ENCODE measurements at regions not wholly inside any gene's neighbourhood (a gene's known extent, or its start where the extent isn't known, plus 50 kb on each side); places are given as distances from the start of the nearest gene placed in this dataset.
"Not testable (repeated sequence)": the region's sequence is repeated elsewhere in the genome, so short reads cannot be mapped to it uniquely, and the experiment has no call there.

DNA sequence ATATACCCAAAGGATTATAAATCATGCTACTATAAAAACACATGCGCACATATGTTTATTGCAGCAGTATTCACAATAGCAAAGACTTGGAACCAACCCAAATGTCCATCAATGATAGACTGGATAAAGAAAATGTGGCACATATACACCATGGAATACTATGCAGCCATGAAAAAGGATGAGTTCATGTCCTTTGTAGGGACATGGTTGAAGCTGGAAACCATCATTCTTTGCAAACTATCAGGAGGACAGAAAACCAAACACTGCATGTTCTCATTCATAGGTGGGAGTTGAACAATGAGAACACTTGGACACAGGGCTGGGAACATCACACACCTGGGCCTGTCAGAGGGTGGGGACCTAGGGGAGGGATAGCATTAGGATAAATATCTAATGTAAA, 98.9 kb upstream of the BCHE start:
- DNase-seq; H3K27ac Mint-ChIP-seq; intact Hi-C loops (cut with micrococcal nuclease); H3K4me1 Mint-ChIP-seq (ENCODE audit: low read depth); H3K36me3 Mint-ChIP-seq; CTCF ChIA-PET; POLR2A ChIA-PET; H3K4me3 Mint-ChIP-seq; H3K27me3 Mint-ChIP-seq: not testable (repeated sequence)
- H3K9me3 Mint-ChIP-seq, result peaks cover 21% of the 10 kb centered on the region

DNA sequence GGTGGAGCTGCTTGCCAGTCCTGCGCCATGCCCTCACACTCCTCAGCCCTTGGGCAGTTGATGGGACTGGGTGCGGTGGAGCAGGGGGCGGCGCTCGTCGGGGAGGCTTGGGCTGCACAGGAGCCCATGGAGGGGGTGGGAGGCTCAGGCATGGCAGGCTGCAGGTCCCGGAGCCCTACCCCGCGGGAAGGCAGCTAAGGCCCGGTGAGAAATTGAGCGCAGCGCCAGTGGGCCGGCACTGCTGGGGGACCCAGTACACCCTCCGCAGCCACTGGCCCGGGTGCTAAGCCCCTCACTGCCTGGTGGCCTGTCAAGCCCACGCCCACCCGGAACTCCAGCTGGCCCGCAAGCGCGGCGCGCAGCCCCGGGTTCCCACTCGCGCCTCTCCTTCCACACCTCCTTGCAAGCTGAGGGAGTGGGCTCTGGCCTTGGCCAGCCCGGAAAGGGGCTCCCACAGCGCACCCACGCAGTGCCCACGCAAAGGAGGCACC, 87.1 kb upstream of the BCHE start:
- H3K27ac Mint-ChIP-seq; H3K27me3 Mint-ChIP-seq; DNase-seq; intact Hi-C loops (cut with micrococcal nuclease); H3K36me3 Mint-ChIP-seq; H3K4me1 Mint-ChIP-seq (ENCODE audit: low read depth); H3K9me3 Mint-ChIP-seq; H3K4me3 Mint-ChIP-seq; CTCF ChIA-PET; POLR2A ChIA-PET: not testable (repeated sequence)

DNA sequence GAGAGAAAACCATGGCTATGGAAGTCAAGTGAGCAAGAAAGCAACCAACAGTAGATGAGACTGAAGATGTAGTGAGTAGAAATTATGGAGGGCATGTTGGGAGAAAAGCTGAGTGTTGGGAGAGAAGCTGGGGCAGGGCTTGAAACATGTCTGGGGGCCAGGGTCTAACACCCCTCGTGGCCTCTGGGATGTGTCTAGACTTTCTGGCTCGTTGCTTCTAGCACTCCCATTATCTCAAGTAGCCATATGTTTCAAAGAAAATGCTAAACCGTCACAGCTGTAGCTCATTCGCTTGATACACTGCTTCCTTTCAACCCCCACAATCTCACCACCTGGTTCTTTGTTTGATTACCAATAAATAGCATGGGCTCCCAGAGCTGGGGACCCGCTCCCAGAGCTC, 83.8 kb upstream of the BCHE start:
- no peaks in the 10 kb centered on the region for H3K27me3 Mint-ChIP-seq
- ChIA-PET CTCF (no interaction called here), POLR2A (no interaction called here)
- H3K9me3 Mint-ChIP-seq, result peaks cover 17% of the 10 kb centered on the region
- intact Hi-C loops (cut with micrococcal nuclease), result no loop called here
- no peak for DNase-seq
- H3K4me1 Mint-ChIP-seq (ENCODE audit: low read depth), result no peaks in the 10 kb centered on the region
- H3K36me3 Mint-ChIP-seq, result no peaks in the 10 kb centered on the region
- no peak overlapping the region for H3K4me3 Mint-ChIP-seq
- H3K27ac Mint-ChIP-seq, result no peak overlapping the region

DNA sequence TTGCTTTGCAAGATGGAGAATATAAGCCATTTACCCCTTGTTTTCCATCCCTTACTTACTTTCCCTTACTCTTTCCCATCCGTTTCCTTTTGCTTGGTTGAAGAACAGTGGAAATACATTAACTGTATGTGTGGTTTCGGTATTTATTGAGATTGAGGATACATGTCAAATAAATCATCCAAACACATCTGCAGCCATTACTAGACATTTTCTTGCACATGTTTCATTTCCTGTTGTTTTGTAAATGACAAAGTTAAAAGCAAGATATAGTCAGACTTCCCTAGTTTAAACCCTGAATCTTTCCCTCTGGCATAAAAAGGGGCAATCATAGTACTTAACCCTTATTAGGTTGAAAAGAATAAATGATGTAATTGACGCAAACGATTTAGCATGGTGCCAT, 82.1 kb upstream of the BCHE start:
- Mint-ChIP-seq H3K9me3 (peaks cover 20% of the 10 kb centered on the region), H3K36me3 (no peaks in the 10 kb centered on the region), H3K4me3 (no peak overlapping the region), H3K27me3 (no peaks in the 10 kb centered on the region), H3K4me1 (ENCODE audit: low read depth) (no peaks in the 10 kb centered on the region), H3K27ac (no peak overlapping the region)
- ChIA-PET CTCF (interaction anchor here (0.6 kb wide), 1 partner anchor 36 kb away, joined by 3 read pairs; no protein-coding TSS in a partner anchor), POLR2A (no interaction called here)
- intact Hi-C loops (cut with micrococcal nuclease), result no loop called here
- no peak for DNase-seq

DNA sequence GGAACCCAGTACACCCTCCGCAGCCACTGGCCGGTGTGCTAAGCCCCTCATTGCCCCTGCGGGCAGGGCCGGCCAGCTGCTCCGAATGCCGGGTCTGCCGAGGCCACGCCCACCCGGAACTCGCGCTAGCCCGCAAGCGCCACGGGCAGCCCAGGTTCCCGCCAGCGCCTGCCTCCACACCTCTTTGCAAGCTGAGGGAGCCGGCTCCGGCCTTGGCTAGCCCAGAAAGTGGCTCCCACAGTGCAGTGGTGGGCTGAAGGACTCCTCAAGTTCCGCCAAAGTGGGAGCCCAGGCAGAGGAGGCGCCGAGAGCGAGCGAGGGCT, 81.4 kb upstream of the BCHE start:
- ChIA-PET CTCF (no interaction called here), POLR2A (no interaction called here)
- peaks cover 20% of the 10 kb centered on the region for H3K9me3 Mint-ChIP-seq
- H3K4me3 Mint-ChIP-seq, result no peak overlapping the region
- intact Hi-C loops (cut with micrococcal nuclease), result no loop called here
- no peaks in the 10 kb centered on the region for H3K27me3 Mint-ChIP-seq
- no peak overlapping the region for H3K27ac Mint-ChIP-seq
- H3K4me1 Mint-ChIP-seq (ENCODE audit: low read depth), result no peaks in the 10 kb centered on the region
- H3K36me3 Mint-ChIP-seq, result no peaks in the 10 kb centered on the region
- DNase-seq, result no peak

DNA sequence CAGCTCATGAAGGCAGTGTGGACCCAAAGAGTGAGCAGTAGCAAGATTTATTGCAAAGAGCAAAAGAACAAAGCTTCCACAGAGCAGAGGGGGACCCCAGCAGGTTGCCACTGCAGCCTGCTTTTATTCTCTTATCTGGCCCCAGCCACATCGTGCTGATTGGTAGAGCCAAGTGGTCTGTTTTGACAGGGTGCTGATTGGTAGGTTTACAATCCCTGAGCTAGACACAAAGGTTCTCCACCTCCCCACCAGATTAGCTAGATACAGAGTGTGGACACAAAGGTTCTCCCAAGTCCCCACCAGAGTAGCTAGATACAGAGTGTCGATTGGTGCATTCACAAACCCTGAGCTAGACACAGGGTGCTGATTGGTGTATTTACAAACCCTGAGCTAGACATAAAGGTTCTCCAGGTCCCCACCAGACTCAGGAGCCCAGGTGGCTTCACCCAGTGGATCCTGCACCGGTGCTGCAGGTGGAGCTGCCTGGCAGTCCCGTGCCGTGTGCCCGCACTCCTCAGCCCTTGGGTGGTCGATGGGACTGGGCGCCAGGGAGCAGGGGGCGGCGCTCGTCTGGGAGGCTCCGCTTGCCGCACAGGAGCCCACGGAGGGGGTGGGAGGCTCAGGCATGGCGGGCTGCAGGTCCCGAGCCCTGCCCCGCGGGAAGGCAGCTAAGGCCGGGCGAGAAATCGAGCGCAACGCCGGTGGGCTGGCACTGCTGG, 80.9 kb upstream of the BCHE start:
- DNase-seq; intact Hi-C loops (cut with micrococcal nuclease); H3K4me3 Mint-ChIP-seq; H3K27ac Mint-ChIP-seq; H3K4me1 Mint-ChIP-seq (ENCODE audit: low read depth); H3K36me3 Mint-ChIP-seq; POLR2A ChIA-PET; CTCF ChIA-PET; H3K27me3 Mint-ChIP-seq: not testable (repeated sequence)
- peaks cover 20% of the 10 kb centered on the region for H3K9me3 Mint-ChIP-seq

DNA sequence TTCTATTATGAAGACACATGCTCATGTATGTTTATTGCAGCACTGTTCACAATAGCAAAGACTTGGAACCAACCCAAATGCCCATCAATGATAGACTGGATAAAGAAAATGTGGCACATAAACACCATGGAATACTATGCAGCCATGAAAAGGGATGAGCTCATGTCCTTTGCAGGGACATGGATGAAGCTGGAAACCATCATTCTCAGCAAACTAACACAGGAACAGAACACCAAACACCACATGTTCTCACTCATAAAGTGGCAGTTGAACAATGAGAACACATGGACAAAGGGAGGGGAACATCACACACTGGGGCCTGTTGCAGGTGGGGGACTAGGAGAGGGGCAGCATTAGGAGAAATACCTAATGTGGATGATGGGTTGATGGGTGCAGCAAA, 77.9 kb upstream of the BCHE start:
- DNase-seq; H3K27me3 Mint-ChIP-seq; H3K4me1 Mint-ChIP-seq (ENCODE audit: low read depth); intact Hi-C loops (cut with micrococcal nuclease); CTCF ChIA-PET; H3K36me3 Mint-ChIP-seq; H3K27ac Mint-ChIP-seq; H3K4me3 Mint-ChIP-seq; POLR2A ChIA-PET: not testable (repeated sequence)
- H3K9me3 Mint-ChIP-seq, result peaks cover 20% of the 10 kb centered on the region

DNA sequence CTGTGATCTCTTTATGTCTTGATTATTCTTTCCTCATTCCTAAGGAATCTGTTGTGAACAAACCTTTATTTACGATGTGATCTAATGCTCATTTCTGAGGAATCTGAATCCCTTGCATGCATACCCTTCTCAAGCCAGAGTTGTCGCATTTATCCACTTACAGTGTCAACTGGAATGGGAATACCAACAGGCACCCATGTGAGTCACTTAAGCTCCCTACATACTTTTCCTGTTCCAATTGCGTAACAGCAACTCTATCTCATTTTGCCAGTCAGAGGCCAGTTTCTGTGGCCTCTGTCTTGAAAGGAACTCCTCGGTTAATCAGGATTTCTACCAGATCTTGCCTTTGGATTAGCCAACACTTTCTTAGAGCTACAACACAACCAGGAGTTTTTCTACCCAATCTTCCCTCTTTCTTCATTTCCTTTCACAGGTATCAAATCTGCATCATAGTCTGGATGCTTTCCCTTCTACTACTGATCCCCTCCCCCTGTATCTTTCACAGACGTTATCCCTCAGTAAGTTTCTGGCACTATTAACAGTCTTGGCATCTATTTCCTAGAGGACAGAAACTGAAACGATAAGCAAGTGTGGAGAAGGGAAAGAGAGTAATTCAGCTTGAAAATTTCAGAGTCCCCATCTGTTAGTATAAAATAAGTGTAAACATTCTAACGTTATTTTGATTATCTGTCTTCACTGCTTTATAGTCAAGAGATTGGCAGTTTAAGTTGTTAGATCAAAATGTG, 66.8 kb upstream of the BCHE start:
- POLR2A ChIA-PET, result no interaction called here
- no peaks in the 10 kb centered on the region for H3K4me1 Mint-ChIP-seq (ENCODE audit: low read depth)
- no peak overlapping the region for H3K4me3 Mint-ChIP-seq
- no peak for DNase-seq
- CTCF ChIA-PET, result no interaction called here
- H3K27me3 Mint-ChIP-seq, result no peaks in the 10 kb centered on the region
- H3K27ac Mint-ChIP-seq, result no peak overlapping the region
- intact Hi-C loops (cut with micrococcal nuclease), result no loop called here
- no peaks in the 10 kb centered on the region for H3K36me3 Mint-ChIP-seq
- H3K9me3 Mint-ChIP-seq, result peaks cover 5% of the 10 kb centered on the region

DNA sequence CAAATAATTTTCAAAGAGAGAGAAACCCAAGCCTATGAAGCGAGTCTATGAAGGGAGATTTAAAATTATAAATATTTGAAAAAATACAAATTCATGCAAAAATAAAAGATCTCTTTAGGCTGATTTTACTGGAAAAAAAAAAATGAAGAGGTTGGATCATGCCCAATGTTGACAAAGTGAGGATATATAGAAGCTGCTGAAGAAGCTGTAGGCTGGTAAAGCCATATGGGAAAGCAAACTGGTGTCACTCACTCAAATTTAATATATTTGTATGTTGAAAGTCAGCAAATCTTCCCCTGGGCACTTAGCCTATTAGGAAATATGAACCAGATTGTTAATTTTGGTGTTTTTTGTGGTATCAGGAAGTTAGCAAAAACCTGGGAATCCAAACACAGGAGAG, 61.8 kb upstream of the BCHE start:
- Mint-ChIP-seq H3K9me3 (peaks cover 12% of the 10 kb centered on the region), H3K27me3 (no peaks in the 10 kb centered on the region), H3K36me3 (no peaks in the 10 kb centered on the region), H3K4me1 (ENCODE audit: low read depth) (no peaks in the 10 kb centered on the region), H3K27ac (no peak overlapping the region), H3K4me3 (no peak overlapping the region)
- CTCF ChIA-PET, result no interaction called here
- DNase-seq, result no peak
- intact Hi-C loops (cut with micrococcal nuclease), result no loop called here
- POLR2A ChIA-PET, result no interaction called here

DNA sequence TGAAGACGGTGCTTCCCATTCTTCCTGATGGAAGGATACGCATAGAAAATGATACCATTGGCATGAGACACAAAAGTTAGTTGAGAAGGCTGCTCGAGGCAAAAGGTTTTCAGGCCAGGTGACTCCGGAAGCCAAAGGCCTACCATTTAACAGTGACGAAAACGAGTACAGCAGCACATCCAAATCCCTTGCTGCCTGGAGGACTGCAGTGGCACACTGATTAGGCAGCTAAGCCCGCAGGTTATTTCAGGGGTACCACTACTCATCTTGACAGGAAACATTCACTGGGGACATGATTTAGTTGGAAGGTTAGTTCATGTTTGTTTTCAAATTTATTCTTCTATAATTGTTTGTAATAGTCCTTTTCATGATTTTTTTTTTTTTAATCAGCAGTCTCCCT, 59.9 kb upstream of the BCHE start:
- no peak overlapping the region for H3K4me3 Mint-ChIP-seq
- no peaks in the 10 kb centered on the region for H3K4me1 Mint-ChIP-seq (ENCODE audit: low read depth)
- no peak for DNase-seq
- no peak overlapping the region for H3K27ac Mint-ChIP-seq
- H3K9me3 Mint-ChIP-seq, result peaks cover 7% of the 10 kb centered on the region
- ChIA-PET CTCF (no interaction called here), POLR2A (no interaction called here)
- no peaks in the 10 kb centered on the region for H3K36me3 Mint-ChIP-seq
- no peaks in the 10 kb centered on the region for H3K27me3 Mint-ChIP-seq
- intact Hi-C loops (cut with micrococcal nuclease), result no loop called here

DNA sequence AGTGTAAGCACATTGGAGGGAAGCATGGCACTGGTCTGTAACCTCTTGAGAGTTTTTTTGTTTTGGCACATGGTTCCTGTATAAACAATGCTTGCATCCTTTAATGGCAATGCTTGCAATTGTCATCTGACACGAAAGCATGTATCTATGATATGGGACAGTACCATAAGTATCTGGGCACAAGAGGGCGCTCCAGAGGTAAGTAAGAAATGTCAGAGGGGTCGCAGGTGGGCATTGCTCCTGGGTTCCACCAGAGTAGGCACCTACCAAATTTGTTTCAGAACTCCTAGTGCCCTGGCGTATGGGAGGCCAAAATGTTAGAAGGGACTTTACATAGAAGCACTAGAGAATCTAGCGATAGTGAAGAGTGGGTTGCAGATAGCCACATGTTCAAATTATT, 58.7 kb upstream of the BCHE start:
- H3K36me3 Mint-ChIP-seq, result no peaks in the 10 kb centered on the region
- DNase-seq, result no peak
- H3K27ac Mint-ChIP-seq, result no peak overlapping the region
- ChIA-PET POLR2A (no interaction called here), CTCF (no interaction called here)
- intact Hi-C loops (cut with micrococcal nuclease), result no loop called here
- H3K4me1 Mint-ChIP-seq (ENCODE audit: low read depth), result no peaks in the 10 kb centered on the region
- no peak overlapping the region for H3K4me3 Mint-ChIP-seq
- peaks cover 7% of the 10 kb centered on the region for H3K9me3 Mint-ChIP-seq
- H3K27me3 Mint-ChIP-seq, result no peaks in the 10 kb centered on the region

DNA sequence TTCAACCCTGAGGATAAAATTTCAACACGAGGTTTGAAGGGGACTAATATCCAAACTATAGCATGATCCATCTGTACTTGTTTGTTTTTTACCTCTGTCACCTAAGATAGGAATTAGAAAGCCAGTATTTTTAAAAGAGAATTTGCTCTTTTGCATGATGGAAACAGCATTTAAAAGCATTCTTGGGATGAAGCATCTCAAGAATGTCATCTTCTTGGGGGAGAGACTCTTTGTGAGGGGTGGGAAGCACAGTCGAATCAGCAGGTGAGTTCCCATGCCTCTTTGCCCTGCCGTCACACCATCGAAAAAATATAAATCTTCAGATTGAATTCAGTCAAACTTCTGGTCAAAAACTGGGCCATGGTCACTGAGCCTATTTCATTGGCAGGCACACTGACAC, 55.3 kb upstream of the BCHE start:
- Mint-ChIP-seq H3K36me3 (no peaks in the 10 kb centered on the region), H3K27me3 (no peaks in the 10 kb centered on the region), H3K4me1 (ENCODE audit: low read depth) (no peaks in the 10 kb centered on the region), H3K27ac (no peak overlapping the region), H3K9me3 (peaks cover 7% of the 10 kb centered on the region), H3K4me3 (no peak overlapping the region)
- POLR2A ChIA-PET, result no interaction called here
- intact Hi-C loops (cut with micrococcal nuclease), result no loop called here
- CTCF ChIA-PET, result no interaction called here
- no peak for DNase-seq
